Lung (tissue), 11 donors: ENCODE measurements at regions not wholly inside any gene's neighbourhood (a gene's known extent, or its start where the extent isn't known, plus 50 kb on each side); places are given as distances from the start of the nearest gene placed in this dataset.
"Not testable (repeated sequence)": the region's sequence is repeated elsewhere in the genome, so short reads cannot be mapped to it uniquely, and the experiment has no call there.

Experiments
- ATAC-seq: fragments of 200-7000 bp; cut with Tn5 transposase; one replicate; pipeline ENCODE4 v1.9.1; 2020; ENCODE audit warnings: moderate number of reproducible peaks; ENCODE audit not compliant: insufficient read depth, low FRiP score
- DNase-seq, 3 donors: peaks; one replicate each; pipeline ENCODE4 v3.0.0-alpha.2; 2013 to 2017
- H3K27ac ChIP-seq, 2 donors: one replicate each; pipeline ENCODE4 v1.5.1; 2013; ENCODE audit warnings: mild to moderate bottlenecking in 2 of 2, moderate library complexity in 2 of 2, control low read depth in 1 of 2, inconsistent platforms in 1 of 2, low read depth in 1 of 2, low read length in 1 of 2
- H3K27me3 ChIP-seq, 3 donors: one replicate each; pipeline ENCODE4 v1.5.1; 2013; ENCODE audit warnings: low read length in 2 of 3; ENCODE audit not compliant: control insufficient read depth in 3 of 3, insufficient read depth in 3 of 3
- H3K36me3 ChIP-seq, 4 donors: one replicate each; pipeline ENCODE4 v1.5.1; 2013; ENCODE audit warnings: low read length in 4 of 4, mild to moderate bottlenecking in 1 of 4, moderate library complexity in 1 of 4; ENCODE audit not compliant: control insufficient read depth in 4 of 4, insufficient read depth in 4 of 4
- H3K4me1 ChIP-seq, 5 donors: one replicate each; pipeline ENCODE4 v1.5.1; 2013; ENCODE audit warnings: low read length in 5 of 5, mild to moderate bottlenecking in 2 of 5, moderate library complexity in 1 of 5; ENCODE audit not compliant: control insufficient read depth in 5 of 5, insufficient read depth in 5 of 5
- H3K4me3 ChIP-seq: one replicate; pipeline ENCODE4 v1.5.1; 2013; ENCODE audit warnings: mild to moderate bottlenecking, control low read depth, moderate library complexity
- H3K9ac ChIP-seq, 2 donors: one replicate each; pipeline ENCODE4 v1.5.1; 2013; ENCODE audit warnings: low read length in 2 of 2, control low read depth in 1 of 2; ENCODE audit not compliant: insufficient read depth in 1 of 2
- H3K9me3 ChIP-seq, 4 donors: one replicate each; pipeline ENCODE4 v1.5.1; 2013; ENCODE audit warnings: low read length in 3 of 4, mild to moderate bottlenecking in 1 of 4, moderate library complexity in 1 of 4; ENCODE audit not compliant: control insufficient read depth in 4 of 4, insufficient read depth in 3 of 4
- WGBS, 2 donors: extraction: QIAGEN DNeasy Blood & Tissue Kit; methylation state at CpG; one replicate each; pipeline ENCODE4 v1.1.7; 2013; 5-methylcytosine and 5-hydroxymethylcytosine counted together
- TF ChIP-seq, protein P1 (sequence below): IDR thresholded peaks from 2 replicates; pipeline ENCODE4 v1.5.1; 2012; ENCODE audit warnings: mild to moderate bottlenecking; ENCODE audit errors: control extremely low read depth, extremely low read depth
- donor health status: control.
- donor health status: control.
- donor health status: Bipolar disorder and iron deficiency.
- donor health status: healthy.
- donor health status: DM: yes; HTN: yes; CAD: no.

- no peak for ATAC-seq
- H3K4me1 ChIP-seq, result no peaks in the 10 kb centered on the region
- no peaks in the 10 kb centered on the region for H3K27me3 ChIP-seq
- H3K9me3 ChIP-seq, result peaks cover 0 to 12% (median 2%) of the 10 kb centered on the region in 4 donors
- H3K27ac ChIP-seq, result no peak overlapping the region
- TF ChIP-seq, protein P1, sequence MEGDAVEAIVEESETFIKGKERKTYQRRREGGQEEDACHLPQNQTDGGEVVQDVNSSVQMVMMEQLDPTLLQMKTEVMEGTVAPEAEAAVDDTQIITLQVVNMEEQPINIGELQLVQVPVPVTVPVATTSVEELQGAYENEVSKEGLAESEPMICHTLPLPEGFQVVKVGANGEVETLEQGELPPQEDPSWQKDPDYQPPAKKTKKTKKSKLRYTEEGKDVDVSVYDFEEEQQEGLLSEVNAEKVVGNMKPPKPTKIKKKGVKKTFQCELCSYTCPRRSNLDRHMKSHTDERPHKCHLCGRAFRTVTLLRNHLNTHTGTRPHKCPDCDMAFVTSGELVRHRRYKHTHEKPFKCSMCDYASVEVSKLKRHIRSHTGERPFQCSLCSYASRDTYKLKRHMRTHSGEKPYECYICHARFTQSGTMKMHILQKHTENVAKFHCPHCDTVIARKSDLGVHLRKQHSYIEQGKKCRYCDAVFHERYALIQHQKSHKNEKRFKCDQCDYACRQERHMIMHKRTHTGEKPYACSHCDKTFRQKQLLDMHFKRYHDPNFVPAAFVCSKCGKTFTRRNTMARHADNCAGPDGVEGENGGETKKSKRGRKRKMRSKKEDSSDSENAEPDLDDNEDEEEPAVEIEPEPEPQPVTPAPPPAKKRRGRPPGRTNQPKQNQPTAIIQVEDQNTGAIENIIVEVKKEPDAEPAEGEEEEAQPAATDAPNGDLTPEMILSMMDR, result no peak
- no peak overlapping the region for H3K4me3 ChIP-seq
- WGBS, 2 donors, result 70 to 73% methylated on average over 7 of the region's 7 CpGs
- no peak overlapping the region for H3K9ac ChIP-seq
- H3K36me3 ChIP-seq, result no peaks in the 10 kb centered on the region
- DNase-seq, result no peak
These were observed 227.4 kb upstream of the COBL start for GRCh38 chr7:51543801-51544553.

GRCh38 chr7:51540906-51541305, 224.3 kb upstream of the COBL start:
- not testable (repeated sequence) for H3K4me3 ChIP-seq, DNase-seq, H3K36me3 ChIP-seq, H3K27me3 ChIP-seq, H3K9ac ChIP-seq, H3K27ac ChIP-seq, ATAC-seq, H3K4me1 ChIP-seq
- WGBS, 2 donors, result 76 to 78% methylated on average over 2 of the region's 2 CpGs
- H3K9me3 ChIP-seq, result peaks cover 0 to 14% (median 3%) of the 10 kb centered on the region in 4 donors

GRCh38 chr7:51539840-51540239, 223.2 kb upstream of the COBL start:
- Histone ChIP-seq H3K9ac (no peak overlapping the region), H3K9me3 (peaks cover 0 to 12% (median 3%) of the 10 kb centered on the region in 4 donors), H3K4me3 (no peak overlapping the region), H3K4me1 (no peaks in the 10 kb centered on the region), H3K36me3 (no peaks in the 10 kb centered on the region), H3K27ac (no peak overlapping the region), H3K27me3 (no peaks in the 10 kb centered on the region)
- TF ChIP-seq, protein P1, result no peak
- DNase-seq (no peak), ATAC-seq (no peak)
- 91 to 92% methylated on average over 3 of the region's 3 CpGs for WGBS, 2 donors

GRCh38 chr7:51528172-51528571, 211.6 kb upstream of the COBL start:
- no peaks in the 10 kb centered on the region for H3K4me1 ChIP-seq
- no peak overlapping the region for H3K9ac ChIP-seq
- H3K36me3 ChIP-seq, result no peaks in the 10 kb centered on the region
- no peaks in the 10 kb centered on the region for H3K27me3 ChIP-seq
- H3K27ac ChIP-seq, result no peak overlapping the region
- TF ChIP-seq, protein P1, result no peak
- DNase-seq, result no peak
- no peak for ATAC-seq
- H3K4me3 ChIP-seq, result no peak overlapping the region
- WGBS, 2 donors, result 76 to 84% methylated on average over 5 of the region's 5 CpGs
- peaks cover 0 to 2% (median 0%) of the 10 kb centered on the region in 4 donors for H3K9me3 ChIP-seq
